GM12872 (cell line): ENCODE measurements at regions not wholly inside any gene's neighbourhood (a gene's known extent, or its start where the extent isn't known, plus 50 kb on each side); places are given as distances from the start of the nearest gene placed in this dataset.

Source experiments
- CTCF ChIP-seq: IDR thresholded peaks from 3 replicates; pipeline ENCODE4 v1.5.1; 2011; ENCODE audit warnings: low read depth, mild to moderate bottlenecking, low read length, moderate library complexity; ENCODE audit not compliant: insufficient read depth

GRCh38 chr18:22694954-22695353, 238.2 kb upstream of the RBBP8 start:
- TF ChIP-seq CTCF: no peak

- TF ChIP-seq CTCF: no peak
These were observed 237.5 kb upstream of the RBBP8 start for GRCh38 chr18:22695674-22696073.

- no peak for TF ChIP-seq CTCF
These were observed 235.6 kb upstream of the RBBP8 start for GRCh38 chr18:22697561-22697960.

GRCh38 chr18:22698711-22699110, 234.4 kb upstream of the RBBP8 start:
- TF ChIP-seq CTCF: no peak

GRCh38 chr18:22699629-22700028, 233.5 kb upstream of the RBBP8 start:
- no peak for TF ChIP-seq CTCF

GRCh38 chr18:22700920-22701319, 232.2 kb upstream of the RBBP8 start:
- TF ChIP-seq CTCF: no peak

GRCh38 chr18:22701326-22701725, 231.8 kb upstream of the RBBP8 start:
- no peak for TF ChIP-seq CTCF

- TF ChIP-seq CTCF: no peak
These were observed 231.3 kb upstream of the RBBP8 start for GRCh38 chr18:22701795-22702194.
